ENCODE measurements at regions not wholly inside any gene's neighbourhood (a gene's known extent, or its start where the extent isn't known, plus 50 kb on each side); places are given as distances from the start of the nearest gene placed in this dataset.

DNA sequence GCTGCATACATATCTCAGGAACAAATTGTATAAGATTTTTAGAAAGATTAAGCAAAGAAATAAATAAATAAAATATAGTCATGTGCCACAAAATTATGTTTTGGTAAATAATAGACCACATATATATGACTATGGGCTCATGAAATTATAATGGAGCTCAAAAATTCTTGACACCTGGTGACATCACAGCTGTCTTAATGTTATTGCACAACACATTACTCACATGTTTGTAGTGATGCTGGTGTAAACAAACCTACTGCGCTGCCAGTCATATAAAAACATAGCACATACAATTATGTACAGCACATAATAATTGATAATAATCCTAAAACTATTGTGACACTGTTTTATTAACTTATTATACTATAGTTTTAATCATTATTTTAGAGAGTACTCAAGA lies 1159.1 kb downstream of the SI start:
- TF ChIP-seq, protein P1, sequence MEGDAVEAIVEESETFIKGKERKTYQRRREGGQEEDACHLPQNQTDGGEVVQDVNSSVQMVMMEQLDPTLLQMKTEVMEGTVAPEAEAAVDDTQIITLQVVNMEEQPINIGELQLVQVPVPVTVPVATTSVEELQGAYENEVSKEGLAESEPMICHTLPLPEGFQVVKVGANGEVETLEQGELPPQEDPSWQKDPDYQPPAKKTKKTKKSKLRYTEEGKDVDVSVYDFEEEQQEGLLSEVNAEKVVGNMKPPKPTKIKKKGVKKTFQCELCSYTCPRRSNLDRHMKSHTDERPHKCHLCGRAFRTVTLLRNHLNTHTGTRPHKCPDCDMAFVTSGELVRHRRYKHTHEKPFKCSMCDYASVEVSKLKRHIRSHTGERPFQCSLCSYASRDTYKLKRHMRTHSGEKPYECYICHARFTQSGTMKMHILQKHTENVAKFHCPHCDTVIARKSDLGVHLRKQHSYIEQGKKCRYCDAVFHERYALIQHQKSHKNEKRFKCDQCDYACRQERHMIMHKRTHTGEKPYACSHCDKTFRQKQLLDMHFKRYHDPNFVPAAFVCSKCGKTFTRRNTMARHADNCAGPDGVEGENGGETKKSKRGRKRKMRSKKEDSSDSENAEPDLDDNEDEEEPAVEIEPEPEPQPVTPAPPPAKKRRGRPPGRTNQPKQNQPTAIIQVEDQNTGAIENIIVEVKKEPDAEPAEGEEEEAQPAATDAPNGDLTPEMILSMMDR (IDR thresholded peaks at IDR 0.05): no peak
- TF ChIP-seq POLR2A (IDR thresholded peaks at IDR 0.05): no peak

All from heart left ventricle (tissue), 13 donors.